GM19395 (cell line): ENCODE measurements at regions not wholly inside any gene's neighbourhood (a gene's known extent, or its start where the extent isn't known, plus 50 kb on each side); places are given as distances from the start of the nearest gene placed in this dataset.

Experiments used
- ATAC-seq: cut with Tn5 transposase; IDR thresholded peaks from one replicate; pipeline ENCODE4 v1.9.1; 2021; ENCODE audit warnings: mild to moderate bottlenecking, moderate library complexity; ENCODE audit not compliant: unreplicated experiment

- no peak for ATAC-seq
These were observed 239.0 kb downstream of the EIPR1 start for GRCh38 chr2:3138621-3139020.

- ATAC-seq = no peak
These were observed 239.8 kb downstream of the EIPR1 start for GRCh38 chr2:3137651-3138300.

DNA sequence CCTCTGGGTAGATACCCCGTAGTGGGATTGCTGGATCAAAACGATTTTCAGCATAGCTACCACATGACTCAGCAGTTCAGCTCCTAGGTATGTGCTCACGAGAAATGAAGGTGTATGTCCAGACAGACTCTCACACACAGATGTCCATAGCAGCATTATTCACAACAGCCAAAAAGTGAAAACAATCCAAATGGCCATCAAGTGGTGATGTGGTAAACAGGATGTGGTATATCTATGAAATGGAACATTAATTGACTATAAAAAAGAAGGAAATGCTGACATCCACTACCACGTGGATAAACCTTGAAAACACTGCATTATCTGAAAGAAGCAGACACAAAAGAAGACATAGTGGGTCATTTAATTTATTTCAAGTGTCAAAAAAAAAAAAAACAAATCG, 241.9 kb downstream of the EIPR1 start:
- ATAC-seq = no peak

- ATAC-seq = no peak
These were observed 243.5 kb downstream of the EIPR1 start for GRCh38 chr2:3134026-3134571.

- ATAC-seq = no peak
These were observed 244.7 kb downstream of the EIPR1 start for GRCh38 chr2:3132966-3133365.

DNA sequence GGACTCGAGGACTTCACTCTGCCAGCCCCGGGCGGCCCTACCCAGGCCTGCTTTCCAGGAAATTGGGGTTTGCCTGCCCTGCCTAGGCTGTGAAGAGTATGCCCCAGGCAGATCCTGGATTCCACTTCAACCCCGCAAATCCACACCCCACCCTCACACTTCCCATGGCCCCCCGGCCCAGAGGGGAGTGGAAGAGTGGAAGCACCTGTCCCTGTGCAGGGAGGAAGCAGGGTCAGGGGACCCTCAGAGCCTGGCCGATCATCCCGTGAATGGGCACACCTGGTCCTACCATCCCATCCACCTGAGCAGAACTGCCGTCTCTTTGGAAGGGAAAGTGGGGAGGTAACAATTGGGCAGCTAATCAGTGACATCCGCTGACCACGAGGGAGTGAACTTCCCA, 245.2 kb downstream of the EIPR1 start:
- ATAC-seq = no peak

DNA sequence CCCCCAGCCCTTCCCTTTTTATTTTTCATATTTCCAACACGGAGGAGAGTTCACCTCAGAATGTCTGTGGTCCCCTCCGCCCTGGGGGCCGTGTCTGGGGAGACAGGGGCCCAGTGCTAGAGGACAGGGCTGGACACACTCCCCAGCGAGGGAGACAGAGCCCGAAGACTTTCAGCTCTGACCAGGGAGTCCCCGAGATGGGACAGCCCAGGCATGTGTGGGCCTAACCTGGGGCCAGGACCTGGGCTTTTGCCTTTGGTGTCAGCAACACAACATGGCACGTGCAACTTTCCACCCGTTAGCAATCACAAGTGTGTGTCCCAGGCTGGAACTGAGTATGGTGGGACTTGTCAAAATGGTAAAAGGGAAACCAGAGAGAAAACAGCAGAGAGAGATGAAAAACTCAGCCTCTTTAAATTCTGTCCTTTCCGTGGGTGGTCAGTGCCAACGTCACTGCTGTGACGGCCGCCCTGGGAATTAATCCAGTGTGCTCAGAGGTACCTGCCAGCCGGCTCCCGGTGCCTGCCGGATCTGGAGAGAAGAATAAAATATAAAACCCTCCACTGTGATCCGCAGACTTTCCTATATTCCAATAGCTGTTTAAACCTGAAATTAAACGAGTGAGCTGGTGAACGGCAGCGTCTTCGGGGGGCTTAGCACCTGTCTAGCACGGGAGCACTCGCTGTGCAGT, 245.8 kb downstream of the EIPR1 start:
- no peak for ATAC-seq

DNA sequence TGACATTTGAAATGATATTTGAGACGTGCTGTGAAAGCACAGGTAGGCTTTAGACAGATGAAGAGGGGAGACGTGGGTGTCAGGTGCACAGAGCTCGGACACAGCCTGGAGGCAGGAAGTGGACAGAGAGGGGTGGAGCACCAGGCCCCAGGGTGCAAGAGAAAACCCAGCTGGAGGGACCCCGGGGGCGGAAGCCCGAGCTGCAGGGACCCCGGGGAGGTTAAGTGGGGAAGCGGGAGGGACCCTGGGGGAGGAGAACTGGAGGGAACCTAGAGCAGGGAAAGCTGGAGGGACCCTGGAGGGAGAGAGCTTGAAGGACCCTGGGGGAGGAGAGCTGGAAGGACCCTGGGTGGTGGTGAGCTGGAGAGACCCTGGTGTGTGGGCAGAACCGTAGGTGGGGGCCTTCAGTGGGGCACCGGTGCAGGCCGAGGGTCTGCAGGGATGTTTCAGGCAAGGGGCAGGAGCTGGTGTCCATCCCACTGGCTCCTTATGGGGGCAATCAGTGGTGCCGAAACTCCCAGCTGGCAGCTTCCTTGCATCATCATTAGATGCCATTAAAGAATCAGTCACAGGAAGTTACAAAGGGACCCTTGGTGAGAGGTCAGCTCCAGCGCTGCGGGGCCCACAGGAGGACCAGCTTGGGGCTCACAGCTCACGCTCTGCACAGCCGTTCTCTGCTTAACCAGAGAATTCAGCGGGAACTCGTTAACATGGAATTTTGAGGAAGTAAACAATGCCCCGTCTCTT, 246.6 kb downstream of the EIPR1 start:
- ATAC-seq = no peak

- no peak for ATAC-seq
These were observed 247.2 kb downstream of the EIPR1 start for GRCh38 chr2:3130444-3130843.

GRCh38 chr2:3129867-3130266, 247.8 kb downstream of the EIPR1 start:
- no peak for ATAC-seq

- ATAC-seq = no peak
These were observed 248.8 kb downstream of the EIPR1 start for GRCh38 chr2:3128786-3129185.

- ATAC-seq = no peak
These were observed 249.9 kb downstream of the EIPR1 start for GRCh38 chr2:3127710-3128109.

GRCh38 chr2:3126911-3127621, 250.6 kb downstream of the EIPR1 start:
- ATAC-seq = peak; percentile 62

GRCh38 chr2:3126171-3126910, 251.3 kb downstream of the EIPR1 start:
- no peak for ATAC-seq

GRCh38 chr2:3125761-3126130, 251.9 kb downstream of the EIPR1 start:
- ATAC-seq = no peak

DNA sequence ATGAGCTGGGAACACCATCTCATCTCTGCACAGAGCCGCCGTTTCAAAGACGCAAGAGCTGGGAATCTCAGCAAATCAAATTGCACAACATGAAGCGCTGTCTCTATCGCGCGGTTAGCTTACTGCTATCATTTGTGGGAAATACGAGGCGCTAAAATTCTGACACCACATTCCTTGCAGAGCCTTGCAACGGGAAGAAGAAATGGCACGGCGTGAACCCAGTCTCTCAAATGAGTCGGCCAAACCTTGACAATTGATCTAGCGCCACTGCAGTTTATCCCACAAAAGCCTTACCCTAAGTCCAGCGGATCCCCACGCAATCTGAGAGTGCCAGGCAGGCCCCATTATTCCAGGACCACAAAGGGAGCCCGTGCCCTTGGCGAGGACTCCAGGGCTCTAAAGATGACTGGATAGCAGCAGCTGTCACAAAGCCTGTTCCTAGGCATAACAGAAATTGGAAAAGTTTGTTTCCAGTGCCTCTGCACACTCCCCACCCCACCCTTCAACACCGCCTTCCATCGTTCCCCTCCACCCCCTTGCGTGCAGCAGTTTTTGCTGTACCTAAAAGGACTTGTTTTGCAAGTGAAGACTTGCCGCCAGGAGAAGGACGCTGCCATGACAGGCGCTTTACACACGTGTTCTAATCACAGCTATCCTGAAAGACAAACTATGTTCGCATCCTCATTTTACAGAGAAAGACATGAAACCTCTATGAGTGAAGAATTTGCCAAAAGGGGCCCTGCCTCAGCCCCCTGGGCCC, 252.4 kb downstream of the EIPR1 start:
- ATAC-seq = no peak

- no peak for ATAC-seq
These were observed 255.1 kb downstream of the EIPR1 start for GRCh38 chr2:3122525-3122924.

GRCh38 chr2:3121601-3122000, 256.0 kb downstream of the EIPR1 start:
- no peak for ATAC-seq

DNA sequence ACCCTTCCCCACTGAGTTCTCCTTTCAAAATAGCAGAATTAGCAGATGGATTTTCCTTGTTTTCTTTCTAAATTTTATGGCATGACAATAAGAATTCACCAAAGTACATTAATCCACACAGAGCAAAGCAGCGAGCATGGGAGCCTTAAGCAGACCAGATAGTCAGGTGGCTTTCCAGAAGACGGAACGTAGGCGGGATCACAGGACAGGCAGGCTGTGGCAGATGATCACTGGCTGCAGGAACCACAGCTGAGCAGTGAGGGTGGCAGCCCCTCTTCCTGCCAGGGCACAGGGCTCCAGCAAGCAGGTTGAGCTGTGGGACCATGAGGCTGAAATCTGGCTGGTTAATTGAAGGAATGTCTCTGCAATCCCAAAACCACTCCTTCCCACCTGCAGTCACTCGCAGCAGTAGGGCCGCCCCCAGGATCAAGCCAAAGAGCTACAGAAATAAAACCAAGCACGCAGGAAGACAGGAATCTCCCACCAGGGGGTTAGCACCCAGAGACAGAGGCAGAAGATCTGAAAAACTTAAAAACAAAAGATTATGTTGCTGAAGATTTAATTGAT, 259.9 kb downstream of the EIPR1 start:
- ATAC-seq = no peak
